ENCODE measurements at regions not wholly inside any gene's neighbourhood (a gene's known extent, or its start where the extent isn't known, plus 50 kb on each side); places are given as distances from the start of the nearest gene placed in this dataset.

DNA sequence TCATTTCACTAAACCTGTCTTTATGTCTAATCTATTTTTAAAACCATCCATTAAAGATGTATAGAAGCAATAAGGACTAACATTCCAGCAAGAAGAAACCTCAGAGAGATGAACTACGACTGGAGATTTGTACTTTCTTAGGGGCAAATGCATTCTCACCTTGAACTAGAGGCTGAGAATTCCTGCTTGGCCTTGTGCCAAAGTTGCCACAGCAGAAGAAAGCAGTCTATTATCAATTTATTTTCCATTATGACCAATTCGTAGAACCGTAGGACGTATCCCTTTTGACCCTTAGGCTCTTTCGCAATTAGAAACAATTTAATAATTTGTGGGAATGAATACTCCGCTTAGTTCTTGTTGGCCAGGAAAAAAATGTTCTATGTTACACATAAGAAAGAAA, 1647.4 kb upstream of the CDH9 start:
- intact Hi-C loops (cut with micrococcal nuclease; ENCODE audit: unreplicated experiment), result no loop called here
- no TSS peak for BruUV-seq (replicated peaks)
- no peaks in the 10 kb centered on the region for H3K36me3 Mint-ChIP-seq (ENCODE audit: insufficient read depth, unreplicated experiment)
- CTCF ChIA-PET, result no interaction called here
- H3K9me3 Mint-ChIP-seq (ENCODE audit: low read depth, unreplicated experiment), result no peaks in the 10 kb centered on the region
- H3K27me3 Mint-ChIP-seq (ENCODE audit: unreplicated experiment), result no peaks in the 10 kb centered on the region
- H3K4me3 Mint-ChIP-seq (ENCODE audit: low read depth, unreplicated experiment), result no peak overlapping the region
- DNase-seq, result no peak
- H3K4me1 Mint-ChIP-seq (ENCODE audit: low read depth, unreplicated experiment), result no peaks in the 10 kb centered on the region
- TF ChIP-seq, protein P1, sequence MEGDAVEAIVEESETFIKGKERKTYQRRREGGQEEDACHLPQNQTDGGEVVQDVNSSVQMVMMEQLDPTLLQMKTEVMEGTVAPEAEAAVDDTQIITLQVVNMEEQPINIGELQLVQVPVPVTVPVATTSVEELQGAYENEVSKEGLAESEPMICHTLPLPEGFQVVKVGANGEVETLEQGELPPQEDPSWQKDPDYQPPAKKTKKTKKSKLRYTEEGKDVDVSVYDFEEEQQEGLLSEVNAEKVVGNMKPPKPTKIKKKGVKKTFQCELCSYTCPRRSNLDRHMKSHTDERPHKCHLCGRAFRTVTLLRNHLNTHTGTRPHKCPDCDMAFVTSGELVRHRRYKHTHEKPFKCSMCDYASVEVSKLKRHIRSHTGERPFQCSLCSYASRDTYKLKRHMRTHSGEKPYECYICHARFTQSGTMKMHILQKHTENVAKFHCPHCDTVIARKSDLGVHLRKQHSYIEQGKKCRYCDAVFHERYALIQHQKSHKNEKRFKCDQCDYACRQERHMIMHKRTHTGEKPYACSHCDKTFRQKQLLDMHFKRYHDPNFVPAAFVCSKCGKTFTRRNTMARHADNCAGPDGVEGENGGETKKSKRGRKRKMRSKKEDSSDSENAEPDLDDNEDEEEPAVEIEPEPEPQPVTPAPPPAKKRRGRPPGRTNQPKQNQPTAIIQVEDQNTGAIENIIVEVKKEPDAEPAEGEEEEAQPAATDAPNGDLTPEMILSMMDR (IDR thresholded peaks at IDR 0.05; ENCODE audit: unreplicated experiment), result no peak
- H3K27ac Mint-ChIP-seq (ENCODE audit: unreplicated experiment), result no peak overlapping the region

DNA sequence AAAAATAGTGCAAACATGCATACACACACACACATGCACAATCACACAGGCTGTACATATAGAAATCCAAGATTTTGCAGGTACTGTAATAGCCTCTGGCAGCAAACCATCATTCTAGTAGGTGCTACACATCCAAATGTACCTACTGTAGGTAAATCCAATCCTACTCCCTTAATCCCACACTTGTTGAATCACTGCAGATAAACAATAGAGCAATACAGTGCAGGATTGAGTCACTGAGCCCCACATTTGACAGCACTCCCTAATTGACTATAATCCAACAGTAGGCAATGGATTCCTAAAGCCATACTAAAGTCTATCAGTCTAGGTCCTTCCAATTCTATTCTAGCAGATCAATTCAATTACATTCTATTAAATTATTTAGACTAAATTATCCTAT, 1640.5 kb upstream of the CDH9 start:
- Mint-ChIP-seq H3K36me3 (ENCODE audit: insufficient read depth, unreplicated experiment) (no peaks in the 10 kb centered on the region), H3K27ac (ENCODE audit: unreplicated experiment) (no peak overlapping the region), H3K27me3 (ENCODE audit: unreplicated experiment) (no peaks in the 10 kb centered on the region), H3K4me1 (ENCODE audit: low read depth, unreplicated experiment) (no peaks in the 10 kb centered on the region), H3K9me3 (ENCODE audit: low read depth, unreplicated experiment) (peaks cover 2% of the 10 kb centered on the region), H3K4me3 (ENCODE audit: low read depth, unreplicated experiment) (no peak overlapping the region)
- TF ChIP-seq, protein P1 (IDR thresholded peaks at IDR 0.05; ENCODE audit: unreplicated experiment), result no peak
- no peak for DNase-seq
- CTCF ChIA-PET, result no interaction called here
- intact Hi-C loops (cut with micrococcal nuclease; ENCODE audit: unreplicated experiment), result no loop called here
- BruUV-seq (replicated peaks), result no TSS peak

DNA sequence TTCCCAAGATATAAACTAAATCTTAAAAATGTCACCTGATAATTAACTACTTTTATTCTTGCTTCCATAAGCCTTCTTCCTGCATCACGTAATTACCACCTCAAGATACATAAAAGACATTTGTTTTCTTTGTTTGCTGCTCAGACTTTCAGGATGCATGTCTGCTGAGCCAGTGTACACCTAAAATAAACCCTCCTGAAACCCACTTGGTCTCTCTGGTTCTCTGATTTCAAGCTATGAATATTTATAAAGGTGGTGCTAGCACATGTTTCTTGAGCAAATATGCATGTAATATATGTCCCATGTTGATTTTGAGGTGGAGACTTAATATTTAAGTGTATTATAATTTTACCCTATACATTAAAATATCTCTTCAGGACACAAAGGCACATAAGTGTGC, 1627.7 kb upstream of the CDH9 start:
- TF ChIP-seq, protein P1 (IDR thresholded peaks at IDR 0.05; ENCODE audit: unreplicated experiment), result no peak
- Mint-ChIP-seq H3K27me3 (ENCODE audit: unreplicated experiment) (no peaks in the 10 kb centered on the region), H3K36me3 (ENCODE audit: insufficient read depth, unreplicated experiment) (no peaks in the 10 kb centered on the region), H3K27ac (ENCODE audit: unreplicated experiment) (no peak overlapping the region), H3K4me3 (ENCODE audit: low read depth, unreplicated experiment) (no peak overlapping the region), H3K4me1 (ENCODE audit: low read depth, unreplicated experiment) (no peaks in the 10 kb centered on the region), H3K9me3 (ENCODE audit: low read depth, unreplicated experiment) (peaks cover 18% of the 10 kb centered on the region)
- DNase-seq, result no peak
- BruUV-seq (replicated peaks), result no TSS peak
- intact Hi-C loops (cut with micrococcal nuclease; ENCODE audit: unreplicated experiment), result no loop called here
- CTCF ChIA-PET, result no interaction called here

DNA sequence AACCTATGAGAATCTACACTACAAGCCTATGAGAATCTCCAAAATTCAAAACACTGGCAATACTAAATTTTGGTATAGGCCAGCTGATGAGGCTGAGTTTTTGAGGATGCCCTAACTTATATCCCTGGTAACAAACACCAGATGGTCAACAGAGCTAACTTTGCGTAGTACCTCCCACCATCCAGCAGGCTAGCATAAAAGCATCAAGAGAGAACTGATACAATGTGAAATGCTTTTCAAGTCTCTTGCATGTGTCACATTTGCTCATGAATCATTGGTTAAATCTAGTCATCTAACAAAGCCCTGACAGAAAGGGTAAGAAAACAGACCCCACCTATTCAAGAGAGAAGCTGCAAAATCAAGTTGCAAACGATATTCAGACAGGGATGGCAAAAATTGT, 1609.7 kb upstream of the CDH9 start:
- Mint-ChIP-seq H3K27me3 (ENCODE audit: unreplicated experiment) (no peaks in the 10 kb centered on the region), H3K4me1 (ENCODE audit: low read depth, unreplicated experiment) (no peaks in the 10 kb centered on the region), H3K36me3 (ENCODE audit: insufficient read depth, unreplicated experiment) (no peaks in the 10 kb centered on the region), H3K27ac (ENCODE audit: unreplicated experiment) (no peak overlapping the region), H3K4me3 (ENCODE audit: low read depth, unreplicated experiment) (no peak overlapping the region), H3K9me3 (ENCODE audit: low read depth, unreplicated experiment) (peaks cover 3% of the 10 kb centered on the region)
- intact Hi-C loops (cut with micrococcal nuclease; ENCODE audit: unreplicated experiment), result no loop called here
- no peak for DNase-seq
- TF ChIP-seq, protein P1 (IDR thresholded peaks at IDR 0.05; ENCODE audit: unreplicated experiment), result no peak
- no TSS peak for BruUV-seq (replicated peaks)
- CTCF ChIA-PET, result no interaction called here

DNA sequence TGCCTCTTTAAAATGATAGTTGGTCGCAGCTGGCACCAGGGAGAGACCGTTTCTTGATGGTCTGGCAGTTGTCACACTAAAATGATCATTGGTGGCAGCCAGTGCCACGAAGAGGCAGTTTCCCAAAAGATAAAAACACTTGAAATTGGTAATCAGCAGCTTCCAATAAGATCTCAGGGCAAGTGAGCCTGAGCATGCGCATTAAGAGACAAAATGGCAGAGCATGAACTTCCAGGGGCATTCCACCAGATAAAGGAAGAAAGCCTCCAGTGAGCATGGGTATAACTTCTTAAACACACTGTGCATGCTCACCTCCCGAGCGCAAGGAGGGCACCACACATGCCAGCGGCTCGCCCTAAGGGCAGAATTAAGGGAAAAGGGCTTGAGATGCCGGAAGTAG, 1594.2 kb upstream of the CDH9 start:
- no peak overlapping the region for H3K27ac Mint-ChIP-seq (ENCODE audit: unreplicated experiment)
- CTCF ChIA-PET, result no interaction called here
- DNase-seq, result no peak

More for the DNA sequence above, 1594.2 kb upstream of the CDH9 start:
- TF ChIP-seq, protein P1 (IDR thresholded peaks at IDR 0.05; ENCODE audit: unreplicated experiment), result no peak
- H3K27me3 Mint-ChIP-seq (ENCODE audit: unreplicated experiment), result no peaks in the 10 kb centered on the region
- H3K4me3 Mint-ChIP-seq (ENCODE audit: low read depth, unreplicated experiment), result no peak overlapping the region
- no peaks in the 10 kb centered on the region for H3K4me1 Mint-ChIP-seq (ENCODE audit: low read depth, unreplicated experiment)
- intact Hi-C loops (cut with micrococcal nuclease; ENCODE audit: unreplicated experiment), result no loop called here
- H3K9me3 Mint-ChIP-seq (ENCODE audit: low read depth, unreplicated experiment), result peaks cover 2% of the 10 kb centered on the region
- H3K36me3 Mint-ChIP-seq (ENCODE audit: insufficient read depth, unreplicated experiment), result no peaks in the 10 kb centered on the region
- no TSS peak for BruUV-seq (replicated peaks)
